Stimulated activated CD4-positive, alpha-beta T cell treated with anti-CD3 and anti-CD28 coated beads, Interleukin-2, amount 100 ng/mL, for 4 hours (primary cell): ENCODE measurements at regions not wholly inside any gene's neighbourhood (a gene's known extent, or its start where the extent isn't known, plus 50 kb on each side); places are given as distances from the start of the nearest gene placed in this dataset.
"Not testable (repeated sequence)": the region's sequence is repeated elsewhere in the genome, so short reads cannot be mapped to it uniquely, and the experiment has no call there.

Experiments used
- DNase-seq: peaks from one replicate; pipeline ENCODE4 v3.0.0-alpha.2; 2020; ENCODE audit warnings: low read depth

DNA sequence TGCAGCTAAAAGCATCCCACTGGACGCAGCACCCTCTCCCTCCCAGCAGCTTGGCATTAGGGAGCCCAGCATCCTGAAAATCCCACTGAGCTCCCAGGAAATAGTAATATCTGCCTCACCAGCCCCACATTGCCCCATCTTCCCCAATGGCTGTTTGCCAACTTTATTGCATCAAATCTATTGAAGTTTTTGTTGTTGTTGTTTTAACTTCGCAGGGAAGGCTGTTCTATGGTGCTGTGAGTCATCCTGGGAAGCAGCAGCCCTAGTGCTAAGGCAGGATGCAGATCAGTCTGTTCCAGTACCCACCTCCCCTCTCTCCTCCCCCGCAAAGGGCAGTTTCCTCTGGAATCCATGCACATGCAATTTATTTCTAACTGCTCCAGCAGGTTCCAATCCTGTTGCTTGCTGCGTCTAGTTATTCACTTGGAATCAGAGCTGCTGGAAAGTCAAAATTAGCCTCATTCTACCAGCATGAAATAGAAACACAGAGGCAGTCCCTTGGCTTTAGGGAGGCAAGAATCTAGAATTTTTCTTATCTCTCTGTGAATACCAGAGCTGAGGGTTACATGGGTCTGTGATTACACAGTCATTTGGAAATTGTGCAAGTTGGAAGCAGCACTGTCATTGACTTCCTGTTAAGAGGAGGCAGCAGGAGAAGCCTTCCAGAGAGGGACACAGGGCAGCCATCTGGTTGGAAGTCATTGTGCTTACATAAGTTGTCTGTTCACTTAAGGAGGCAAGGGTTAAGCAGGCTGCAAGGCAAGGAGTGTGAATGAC is 115.9 kb upstream of the CACUL1 start:
- DNase-seq: no peak

DNA sequence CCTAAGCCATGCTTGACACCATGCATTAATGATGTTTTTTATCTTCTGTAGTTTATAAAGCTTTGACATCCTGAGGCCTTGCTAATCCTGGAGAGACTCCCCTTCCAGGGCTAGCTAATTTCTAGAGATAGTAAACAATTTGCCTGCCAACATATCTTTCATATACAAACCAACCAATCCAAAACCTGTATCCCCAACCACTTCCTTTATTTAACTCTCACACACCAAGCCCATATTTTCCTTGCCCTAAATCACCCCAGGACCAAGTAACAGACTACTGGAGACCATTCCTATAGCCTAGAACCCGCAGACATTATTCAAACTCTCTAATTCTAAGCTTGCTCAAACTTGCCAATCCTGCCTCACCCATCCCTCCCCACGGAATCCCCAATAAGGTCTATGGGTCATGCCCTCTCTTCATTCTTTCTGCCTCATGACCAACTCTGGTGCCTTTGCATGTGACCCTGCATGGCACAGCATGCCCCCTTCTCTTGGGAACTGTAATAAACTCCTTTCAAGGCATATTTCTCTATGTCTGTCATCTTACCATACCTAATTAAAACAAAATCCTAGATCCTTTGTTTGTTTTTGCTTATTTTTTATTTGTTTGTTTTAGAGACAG is 116.6 kb upstream of the CACUL1 start:
- DNase-seq: no peak

DNA sequence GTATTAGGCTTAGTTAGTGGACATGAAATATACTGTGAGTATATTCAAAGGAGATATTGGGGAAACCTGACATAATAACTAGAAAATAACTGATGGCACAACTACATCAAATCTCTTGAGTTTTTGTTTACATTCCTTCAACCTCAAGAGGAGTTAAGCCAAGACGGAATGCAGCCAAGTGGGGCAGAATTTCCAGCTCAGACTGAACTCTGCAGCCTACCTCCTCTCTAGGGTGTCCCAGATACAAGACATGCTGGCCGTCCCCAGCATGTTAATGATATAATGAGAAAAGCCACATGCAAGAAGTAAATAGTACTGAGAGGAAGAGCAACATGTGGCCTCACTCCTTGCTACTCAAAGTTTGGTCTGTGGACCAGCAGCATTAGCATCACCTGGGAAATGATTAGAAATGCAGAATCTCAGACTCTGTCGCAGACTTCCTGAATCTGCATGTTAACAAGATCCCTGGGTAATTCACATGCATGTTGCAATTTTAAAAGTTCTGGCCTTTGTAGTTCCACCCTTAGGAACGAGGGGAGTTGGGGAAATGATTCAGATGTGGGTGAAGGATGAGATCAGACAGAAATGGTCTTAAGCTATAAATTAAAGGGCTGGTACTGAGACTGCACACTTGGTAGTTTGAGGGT is 118.4 kb upstream of the CACUL1 start:
- DNase-seq: no peak

GRCh38 chr10:118873738-118874105 is 119.0 kb upstream of the CACUL1 start:
- DNase-seq: no peak

GRCh38 chr10:118874171-118874570 is 119.4 kb upstream of the CACUL1 start:
- DNase-seq: no peak

GRCh38 chr10:118875087-118875486 is 120.3 kb upstream of the CACUL1 start:
- DNase-seq: no peak

DNA sequence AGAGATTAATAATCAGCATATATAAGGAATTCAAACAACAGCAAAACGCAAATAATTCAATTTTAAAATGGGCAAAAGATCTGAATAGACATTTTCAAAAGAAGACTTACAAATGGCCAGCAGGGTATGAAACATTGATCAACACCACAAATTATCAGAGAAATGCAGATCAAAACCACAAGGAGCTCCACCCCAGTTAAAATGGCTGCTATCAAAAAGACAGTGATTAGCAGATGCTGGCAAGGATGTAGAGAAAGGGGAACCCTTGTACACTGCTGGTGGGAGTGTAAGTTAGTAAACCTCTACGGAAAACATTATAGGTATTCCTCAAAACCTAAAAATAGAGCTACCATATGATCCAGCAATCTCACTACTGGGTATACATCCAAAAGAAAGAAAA is 128.0 kb upstream of the CACUL1 start:
- no peak for DNase-seq

- no peak for DNase-seq
These were observed 137.3 kb upstream of the NANOS1 start for GRCh38 chr10:118892255-118892654.

DNA sequence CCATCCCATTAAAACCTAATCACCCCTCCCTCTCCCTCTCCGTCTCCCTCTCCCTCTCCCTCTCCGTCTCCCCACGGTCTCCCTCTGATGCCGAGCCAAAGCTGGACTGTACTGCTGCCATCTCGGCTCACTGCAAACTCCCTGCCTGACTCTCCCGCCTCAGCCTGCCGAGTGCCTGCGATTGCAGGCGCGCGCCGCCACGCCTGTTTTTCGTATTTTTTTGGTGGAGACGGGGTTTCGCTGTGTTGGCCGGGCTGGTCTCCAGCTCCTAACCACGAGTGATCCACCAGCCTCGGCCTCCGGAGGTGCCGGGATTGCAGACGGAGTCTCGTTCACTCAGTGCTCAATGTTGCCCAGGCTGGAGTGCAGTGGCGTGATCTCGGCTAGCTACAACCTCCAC is 134.6 kb upstream of the NANOS1 start:
- not testable (repeated sequence) for DNase-seq

DNA sequence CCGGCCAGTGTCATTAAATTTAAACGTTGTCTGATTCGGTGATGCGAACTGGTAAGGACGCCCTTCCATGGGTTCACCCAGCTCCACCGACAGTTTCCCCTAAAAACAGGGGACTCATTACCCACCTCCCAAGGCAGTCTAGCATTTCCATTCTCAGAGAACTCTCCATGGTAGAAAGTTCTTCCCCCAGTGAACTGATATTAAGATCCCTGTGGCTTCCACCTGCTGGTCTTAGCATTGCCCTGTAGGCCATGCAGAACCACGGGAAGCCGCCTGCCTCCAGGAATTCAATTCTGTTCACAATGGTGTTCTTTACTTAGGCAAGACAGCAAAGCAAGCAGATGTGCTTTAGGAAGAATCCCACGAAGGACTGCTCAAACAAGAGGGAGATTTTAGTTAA is 128.9 kb upstream of the NANOS1 start:
- no peak for DNase-seq

DNA sequence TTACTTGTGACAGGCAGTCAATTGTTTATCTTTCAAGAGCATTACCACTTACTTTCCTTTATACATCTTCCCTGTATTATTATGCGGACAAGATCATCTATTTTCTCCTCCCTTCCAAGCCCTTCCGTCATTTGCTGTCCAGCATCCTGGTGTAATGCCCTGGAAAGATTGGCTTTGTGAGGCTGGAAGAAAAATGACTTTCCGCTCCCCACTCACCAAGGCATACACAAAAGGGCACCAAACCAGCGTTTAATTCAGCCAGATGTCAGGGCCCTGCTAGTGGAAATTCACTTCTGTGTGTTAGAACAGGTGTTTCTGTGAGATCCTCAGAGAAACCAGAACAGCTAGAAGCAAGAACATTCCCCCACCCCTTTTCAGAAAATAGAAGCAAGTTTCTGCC is 128.1 kb upstream of the NANOS1 start:
- no peak for DNase-seq

DNA sequence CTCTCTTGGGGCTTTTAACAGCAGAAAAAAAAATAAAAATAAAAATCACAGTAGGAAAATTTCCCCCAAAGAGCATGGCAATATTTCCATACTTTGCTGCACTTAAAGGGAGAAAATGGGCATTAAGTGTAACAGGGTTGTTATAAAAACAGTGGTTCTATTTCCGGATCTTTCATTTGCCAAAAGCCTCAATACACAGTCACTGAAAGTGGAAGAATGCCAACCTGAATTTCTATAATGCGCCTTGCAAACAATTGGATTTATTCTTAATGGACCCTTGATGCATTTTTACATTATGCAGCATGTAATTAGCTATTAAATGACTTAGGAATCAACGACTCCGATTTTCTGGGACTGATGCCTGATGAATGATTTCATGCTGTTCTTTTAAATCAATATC is 127.6 kb upstream of the NANOS1 start:
- DNase-seq: no peak

GRCh38 chr10:118902656-118903055 is 126.9 kb upstream of the NANOS1 start:
- not testable (repeated sequence) for DNase-seq

GRCh38 chr10:118903251-118903650 is 126.3 kb upstream of the NANOS1 start:
- DNase-seq: no peak

DNA sequence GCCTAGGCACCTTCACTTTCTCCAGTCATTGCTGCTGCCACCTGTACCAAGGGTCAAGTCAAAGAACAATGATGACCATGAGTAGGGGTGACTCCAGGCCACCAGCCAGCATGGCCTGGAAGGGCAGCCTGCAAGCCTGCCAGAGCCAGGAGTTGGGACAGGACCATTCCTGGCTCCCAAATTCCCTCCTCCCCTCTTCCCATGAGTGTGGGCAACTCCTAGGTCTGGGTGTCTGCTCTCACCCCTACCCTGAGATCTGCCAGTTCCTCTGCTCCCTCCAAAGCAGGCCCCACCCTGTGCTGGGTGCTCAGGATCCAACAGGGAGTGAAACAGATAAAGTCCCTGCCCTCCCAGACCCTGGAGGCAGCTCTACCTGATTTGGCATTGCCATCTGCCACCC is 125.8 kb upstream of the NANOS1 start:
- no peak for DNase-seq

DNA sequence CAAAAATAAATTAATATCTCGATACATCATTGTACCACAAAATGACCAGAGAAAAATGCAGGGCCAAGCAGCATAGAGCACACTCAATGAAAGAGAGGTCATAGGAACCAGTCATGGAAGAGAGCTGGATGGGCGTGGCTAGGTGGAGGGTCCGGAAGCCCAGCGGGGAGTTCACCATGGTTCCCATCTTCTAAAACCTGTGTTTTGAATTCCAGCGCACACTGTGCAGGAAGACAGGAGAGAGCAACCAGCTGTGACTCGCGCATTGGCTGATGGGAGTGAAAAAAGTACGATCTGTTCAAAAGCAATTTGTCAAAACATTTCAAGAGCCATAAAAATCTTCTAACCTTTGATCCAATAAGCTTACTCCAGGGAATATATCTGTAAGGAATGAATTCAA is 125.2 kb upstream of the NANOS1 start:
- no peak for DNase-seq

DNA sequence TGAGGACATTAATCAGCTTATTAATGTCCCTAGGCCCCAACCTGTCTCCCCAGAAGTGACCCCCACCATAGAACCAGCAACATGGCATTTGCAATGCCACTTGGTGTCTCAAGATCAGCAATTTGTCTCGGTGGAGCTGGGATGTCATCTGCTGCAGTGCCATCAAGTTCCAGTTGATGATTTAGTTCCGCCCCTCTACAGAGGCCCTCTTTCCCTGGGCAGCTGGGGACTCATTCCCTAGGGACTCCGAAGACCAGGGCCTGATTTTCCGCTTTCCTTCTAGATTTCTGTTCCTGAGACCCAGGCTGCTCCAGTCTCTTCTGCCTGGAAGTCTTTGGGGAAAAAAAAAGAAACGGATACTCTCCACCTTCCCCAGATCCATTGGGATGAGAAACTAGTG is 122.5 kb upstream of the NANOS1 start:
- no peak for DNase-seq

DNA sequence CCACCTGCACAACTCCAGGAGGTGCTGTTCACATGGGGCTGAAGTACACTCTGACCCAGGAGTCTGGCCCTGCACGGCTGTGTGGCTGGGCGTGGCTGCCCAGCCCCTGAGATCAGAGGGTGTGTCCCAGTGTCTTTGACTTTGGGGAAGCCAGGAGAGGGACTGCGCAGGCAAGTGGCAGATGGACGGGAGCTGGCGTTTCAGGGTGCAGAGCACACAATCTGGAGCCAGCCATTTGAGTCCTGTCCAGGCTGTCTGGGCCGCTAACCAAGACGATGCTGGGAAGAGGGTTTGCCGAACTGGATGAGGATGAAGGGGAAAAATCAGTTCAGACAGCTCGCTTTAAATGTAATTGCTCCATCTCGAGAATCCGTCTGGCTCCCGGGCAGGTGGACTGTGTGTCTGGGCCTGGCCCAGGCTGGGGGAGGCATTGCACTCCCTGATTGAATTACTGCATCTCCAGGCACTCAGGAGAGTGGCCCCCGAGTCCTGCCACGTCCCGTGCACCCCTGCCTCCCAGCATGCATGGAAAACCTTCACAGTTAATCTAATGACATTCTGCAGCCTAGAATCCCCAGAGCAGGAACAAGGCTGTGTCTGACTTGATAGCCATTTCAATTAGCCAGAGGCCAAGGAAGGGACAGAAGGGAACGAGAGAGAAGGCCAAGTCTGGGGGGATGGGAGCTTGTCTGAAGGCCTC is 120.8 kb upstream of the NANOS1 start:
- no peak for DNase-seq

GRCh38 chr10:118910702-118911101 is 118.8 kb upstream of the NANOS1 start:
- no peak for DNase-seq

DNA sequence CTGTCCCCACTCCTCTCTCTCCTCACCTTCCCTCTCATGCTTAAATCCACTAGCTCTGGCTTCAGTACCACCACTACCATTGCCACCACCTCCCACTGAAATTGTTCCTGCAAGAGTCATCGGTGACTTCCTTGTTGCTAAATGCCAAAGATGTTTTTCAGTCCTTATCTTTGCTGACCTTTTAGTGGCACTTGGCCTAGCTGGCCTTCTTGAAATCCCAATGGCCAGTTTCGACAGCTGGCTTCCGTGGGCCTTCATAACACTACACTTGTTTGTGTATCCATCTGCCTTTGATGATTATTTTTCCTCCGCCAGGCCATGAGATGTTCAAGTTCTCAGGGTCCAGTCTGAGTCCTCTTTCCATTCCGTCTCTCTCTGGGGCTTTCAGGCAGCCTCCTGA is 118.2 kb upstream of the NANOS1 start:
- DNase-seq: no peak

DNA sequence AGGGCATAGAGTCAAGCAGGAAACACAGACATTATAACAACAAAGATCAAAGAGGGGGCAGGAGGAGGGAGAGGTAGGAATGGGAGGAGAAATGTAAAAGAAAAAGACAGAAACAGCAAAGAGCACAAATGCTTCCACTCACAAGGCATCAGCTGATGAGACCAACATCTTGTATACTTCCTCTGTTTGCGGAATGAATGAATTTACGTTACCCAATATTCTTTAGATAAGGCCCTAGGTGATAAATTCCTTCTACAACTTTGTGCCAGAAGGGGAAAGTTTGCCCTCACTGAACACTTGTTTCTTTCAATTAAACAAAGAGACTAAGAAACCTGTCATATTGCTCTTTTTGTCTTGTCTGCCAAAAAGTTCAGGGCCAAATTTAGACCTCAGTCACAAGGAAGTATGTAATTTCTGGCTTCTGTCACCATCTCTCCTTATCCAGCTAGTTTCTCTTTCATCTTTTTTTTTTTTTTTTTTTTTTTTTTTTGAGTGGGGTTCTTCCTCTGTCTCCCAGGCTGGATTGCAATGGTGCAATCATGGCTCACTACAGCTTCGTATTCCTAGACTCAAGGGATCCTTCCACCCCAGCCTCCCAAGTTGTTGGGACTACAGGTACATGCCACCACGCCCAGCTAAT is 116.4 kb upstream of the NANOS1 start:
- no peak for DNase-seq

- DNase-seq: no peak
These were observed 115.7 kb upstream of the NANOS1 start for GRCh38 chr10:118913825-118914224.
